GM19372 (cell line): ENCODE measurements at regions not wholly inside any gene's neighbourhood (a gene's known extent, or its start where the extent isn't known, plus 50 kb on each side); places are given as distances from the start of the nearest gene placed in this dataset.

Experiments used
- ATAC-seq: cut with Tn5 transposase; IDR thresholded peaks from one replicate; pipeline ENCODE4 v1.9.1; 2021; ENCODE audit warnings: mild to moderate bottlenecking, low read depth, moderate library complexity; ENCODE audit not compliant: unreplicated experiment

DNA sequence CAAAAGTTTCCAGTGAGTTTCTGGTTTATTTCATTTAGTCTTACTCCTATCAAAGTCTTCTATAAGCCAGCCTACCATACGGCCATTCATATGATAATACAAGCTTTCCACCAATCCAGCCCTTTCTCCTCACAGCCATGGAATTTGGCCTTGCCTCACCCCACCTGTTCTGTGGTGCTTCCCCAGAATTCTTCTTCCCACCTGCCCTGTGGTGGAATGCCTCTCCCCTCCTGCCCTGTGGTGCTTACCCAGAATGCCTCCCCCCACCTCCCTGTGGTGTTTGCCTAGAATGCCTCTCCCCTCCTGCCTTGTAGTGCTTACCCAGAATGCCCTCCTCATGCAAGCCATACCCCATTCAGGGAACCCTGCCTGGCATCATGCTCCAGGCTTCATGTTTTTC lies 90.3 kb upstream of the APC start:
- ATAC-seq: no peak

DNA sequence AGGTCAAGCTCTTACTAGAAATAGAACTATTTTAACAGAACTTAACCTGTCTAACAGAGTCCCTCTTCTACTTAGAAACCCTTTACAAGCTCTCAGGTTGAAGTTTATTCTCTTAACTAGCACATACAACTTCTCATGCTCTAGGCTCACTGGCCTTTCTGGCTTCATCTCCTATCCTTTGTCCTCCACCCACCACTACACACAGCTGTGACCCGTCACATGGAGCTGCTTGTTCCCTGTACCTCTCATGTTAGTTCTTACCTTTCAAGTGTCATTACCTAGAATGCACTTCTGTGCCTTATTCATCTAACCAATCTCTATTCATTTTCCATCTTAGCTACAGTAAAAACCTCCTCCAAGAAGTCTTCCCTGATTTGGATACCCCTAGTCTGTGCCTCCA lies 89.4 kb upstream of the APC start:
- no peak for ATAC-seq

DNA sequence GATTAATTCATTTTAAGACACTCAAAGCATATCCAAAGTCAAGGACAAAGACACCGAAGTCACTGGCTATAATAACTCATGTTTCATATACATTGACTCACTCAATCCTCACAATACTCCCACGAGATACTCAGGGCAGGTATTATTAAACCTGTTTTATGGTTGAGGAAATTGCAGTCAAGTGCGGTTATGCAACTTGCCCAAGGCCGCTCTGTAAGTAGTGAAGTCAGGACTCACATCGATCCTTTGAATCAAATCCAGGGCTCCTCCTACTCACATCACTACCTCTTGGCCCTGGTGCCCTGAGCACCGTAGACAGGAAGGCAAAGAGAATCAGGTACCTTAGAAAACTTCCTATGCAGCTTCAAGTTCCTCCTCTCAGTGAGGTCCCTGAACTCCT lies 87.8 kb upstream of the APC start:
- no peak for ATAC-seq

DNA sequence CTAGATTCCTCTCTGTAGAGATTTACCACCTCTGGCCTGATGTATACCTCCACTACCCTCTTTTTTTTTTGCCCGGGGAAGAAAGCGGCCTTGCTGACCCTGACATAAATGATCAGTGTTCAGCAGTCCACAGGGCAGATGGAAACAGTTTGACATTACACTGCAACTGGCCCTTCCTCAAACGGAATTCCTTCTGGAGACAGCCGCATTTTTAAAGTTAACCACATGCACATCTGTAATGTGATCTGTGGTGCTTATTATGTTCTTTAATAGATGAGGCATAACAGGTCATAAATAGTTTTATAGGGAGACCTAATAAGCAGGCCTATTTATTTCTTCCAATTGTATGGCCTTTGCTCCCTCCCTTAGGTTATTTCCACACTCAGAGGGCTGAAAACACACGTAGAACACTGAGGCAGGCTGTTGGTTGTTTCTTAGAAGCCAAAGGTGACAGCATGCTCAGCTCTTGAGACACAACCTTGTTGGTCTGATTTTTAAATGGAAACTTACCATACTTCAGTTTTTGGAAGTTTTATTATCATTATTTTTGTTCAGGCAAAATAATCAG lies 84.0 kb upstream of the APC start:
- ATAC-seq: no peak

DNA sequence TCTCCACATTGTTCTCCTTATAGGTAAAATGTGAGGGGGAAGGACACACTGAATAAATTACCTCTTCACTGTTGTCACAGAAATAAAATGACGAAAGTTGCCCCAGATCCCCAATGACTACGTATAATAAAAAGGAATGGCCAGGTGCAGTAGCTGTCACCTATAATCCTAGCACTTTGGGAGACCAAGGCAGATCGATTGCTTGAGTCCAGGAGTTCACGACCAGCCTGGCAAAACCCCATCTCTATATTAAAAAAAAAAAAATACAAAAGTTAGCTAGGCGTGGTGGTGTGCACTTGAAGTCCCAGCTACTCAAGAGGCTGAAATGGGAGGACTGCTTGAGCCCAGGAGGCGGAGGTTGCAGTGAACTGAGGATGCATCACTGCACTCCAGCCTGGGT lies 82.2 kb upstream of the APC start:
- no peak for ATAC-seq

DNA sequence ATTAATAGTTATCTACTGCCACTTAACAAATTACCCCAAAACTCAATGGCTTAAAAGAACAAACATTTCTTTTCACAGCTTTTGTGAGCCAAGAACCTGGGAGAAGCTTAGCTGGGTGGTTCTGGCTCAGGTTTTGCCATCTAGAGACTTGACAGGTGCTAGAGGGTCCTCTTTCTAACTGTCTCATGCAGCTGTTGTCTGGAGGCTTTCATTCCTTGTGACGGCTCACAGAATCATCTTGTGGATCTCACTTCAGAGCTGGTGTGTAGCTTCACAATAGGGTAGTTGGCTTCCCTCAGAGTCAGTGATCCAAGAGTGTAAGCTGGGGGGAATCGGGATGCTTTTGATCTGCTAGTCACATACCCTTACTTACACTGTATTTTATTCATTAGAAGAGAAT lies 81.2 kb upstream of the APC start:
- ATAC-seq: no peak

DNA sequence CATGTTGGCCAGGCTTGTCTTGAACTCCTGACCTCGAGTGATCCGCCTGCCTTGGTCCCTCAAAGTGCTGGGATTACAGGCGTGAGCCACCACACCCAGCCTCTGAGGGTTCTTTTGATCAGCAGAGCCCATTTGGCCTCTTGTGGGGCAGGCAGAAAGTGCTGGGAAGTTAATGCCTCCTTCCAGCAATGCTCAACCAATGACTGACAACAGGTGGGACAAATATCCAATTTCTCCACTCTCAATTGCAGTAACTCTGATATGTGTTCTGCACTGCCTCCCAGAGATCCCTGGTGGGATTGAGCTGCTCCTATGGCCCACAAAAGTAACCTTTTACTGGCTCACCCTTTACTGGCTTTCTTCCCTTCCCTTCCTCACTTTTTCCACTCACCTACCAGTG lies 79.9 kb upstream of the APC start:
- no peak for ATAC-seq

DNA sequence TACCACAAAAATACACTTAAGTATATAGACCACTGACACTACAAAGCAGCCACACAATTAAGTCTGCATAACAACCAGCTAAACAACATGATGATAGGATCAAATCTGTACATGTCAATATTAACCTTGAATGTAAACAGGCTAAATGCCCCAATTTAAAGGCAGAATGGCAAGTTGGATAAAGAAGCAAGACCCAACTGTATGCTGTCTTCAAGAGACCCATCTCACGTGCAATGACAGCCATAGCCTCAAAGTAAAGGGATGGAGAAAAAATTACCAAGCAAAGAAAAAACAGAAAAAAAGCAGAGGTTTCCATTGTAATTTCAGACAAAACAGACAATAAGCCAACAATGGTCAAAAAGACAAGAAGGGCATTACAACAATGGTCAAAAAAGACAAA lies 77.3 kb upstream of the APC start:
- no peak for ATAC-seq

DNA sequence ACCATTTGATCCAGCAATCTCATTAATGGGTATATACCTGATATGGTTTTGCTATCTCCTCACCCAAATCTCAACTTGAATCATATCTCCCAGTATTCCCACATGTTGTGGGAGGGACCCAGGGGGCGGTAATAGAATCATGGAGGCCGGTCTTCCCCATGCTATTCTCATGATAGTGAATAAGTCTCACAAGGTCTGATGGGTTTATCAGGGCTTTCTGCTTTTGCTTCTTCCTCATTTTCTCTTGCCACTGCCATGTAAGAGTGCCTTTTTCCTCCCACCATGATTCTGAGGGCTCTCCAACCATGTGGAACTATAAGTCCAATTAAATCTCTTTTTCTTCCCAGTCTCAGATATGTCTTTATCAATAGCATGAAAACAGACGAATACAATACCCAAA lies 74.5 kb upstream of the APC start:
- ATAC-seq: no peak

DNA sequence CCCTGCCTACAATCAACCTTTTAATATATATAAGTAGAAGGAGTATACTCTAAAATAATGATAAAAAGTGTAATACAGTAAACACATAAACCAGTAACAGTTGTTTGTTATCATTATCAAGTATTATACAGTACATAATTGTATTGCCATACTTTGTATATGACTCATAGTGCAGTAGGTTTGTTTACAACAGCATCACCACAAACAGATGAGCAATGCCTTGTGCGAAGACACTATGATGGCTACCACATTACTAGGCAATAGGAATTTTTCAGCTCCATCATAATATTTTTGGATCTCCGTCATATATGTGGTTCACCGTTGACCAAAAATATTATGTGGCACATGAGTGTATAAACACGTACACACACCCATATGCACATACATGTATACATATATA lies 69.7 kb upstream of the APC start:
- ATAC-seq: no peak

DNA sequence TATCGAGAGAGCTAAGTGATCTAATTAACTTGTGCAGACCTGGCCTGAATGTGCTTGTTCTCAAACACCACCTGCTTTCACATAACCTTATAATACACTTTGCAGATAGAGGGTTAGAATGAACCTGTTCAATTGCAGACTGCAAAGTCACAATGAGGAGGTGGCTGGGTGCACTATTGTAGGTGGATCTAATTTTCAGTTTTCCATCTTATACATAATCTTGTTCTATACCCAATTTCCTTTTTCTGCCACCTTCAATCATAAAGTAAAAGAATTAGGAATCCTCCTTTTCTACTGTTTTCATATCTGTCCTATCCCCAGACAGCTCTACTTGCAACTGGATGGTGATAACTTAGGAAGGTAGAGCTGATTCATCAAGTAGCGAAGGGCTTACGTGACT lies 68.8 kb upstream of the APC start:
- no peak for ATAC-seq

DNA sequence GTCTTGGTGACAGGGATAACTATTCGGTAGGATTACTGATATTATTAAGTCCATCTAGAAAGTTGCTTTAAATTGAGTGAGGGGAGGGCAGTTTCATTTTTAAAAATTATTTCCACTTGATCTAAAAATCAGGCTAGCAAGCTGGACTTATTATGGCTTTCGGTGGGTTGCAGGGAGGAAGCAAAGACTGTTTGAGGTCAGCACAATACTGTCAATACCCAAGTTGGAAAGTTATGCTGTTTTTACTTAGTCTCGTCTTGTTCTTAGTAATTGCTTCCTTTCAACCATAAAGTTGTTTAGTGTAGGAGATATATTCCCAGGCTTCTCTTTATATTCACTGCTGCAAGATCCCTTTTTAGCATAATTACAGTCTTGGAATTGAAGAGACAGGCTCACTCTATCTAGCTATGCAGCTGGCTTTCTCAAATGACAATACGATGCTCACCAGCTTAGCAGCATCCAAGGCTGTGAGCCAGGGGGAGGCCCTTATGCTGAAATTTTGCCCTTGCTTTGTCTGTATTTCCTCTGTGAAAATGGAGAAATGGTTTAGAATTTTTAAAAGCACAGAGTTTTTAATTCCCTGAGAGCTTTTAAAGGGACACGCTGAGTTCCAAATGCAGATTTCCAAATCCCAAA lies 68.2 kb upstream of the APC start:
- ATAC-seq: no peak

DNA sequence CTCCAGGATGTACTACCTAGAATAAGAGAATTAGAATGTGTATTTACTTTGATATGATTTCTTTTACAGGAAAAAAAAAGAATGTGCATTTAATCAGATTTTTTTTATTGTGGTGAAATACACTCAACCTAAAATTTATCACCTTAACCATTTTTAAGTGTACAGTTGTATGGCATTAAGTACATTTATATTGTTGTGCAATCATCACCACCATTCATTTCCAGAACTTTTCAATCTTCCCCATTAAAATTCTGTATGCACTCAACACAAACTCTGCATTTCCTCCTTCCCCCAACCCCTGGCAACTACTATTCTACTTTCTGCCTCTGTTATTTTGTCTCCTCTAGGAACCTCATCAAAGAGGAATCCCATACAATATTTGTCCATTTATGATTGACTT lies 66.0 kb upstream of the APC start:
- ATAC-seq: no peak

DNA sequence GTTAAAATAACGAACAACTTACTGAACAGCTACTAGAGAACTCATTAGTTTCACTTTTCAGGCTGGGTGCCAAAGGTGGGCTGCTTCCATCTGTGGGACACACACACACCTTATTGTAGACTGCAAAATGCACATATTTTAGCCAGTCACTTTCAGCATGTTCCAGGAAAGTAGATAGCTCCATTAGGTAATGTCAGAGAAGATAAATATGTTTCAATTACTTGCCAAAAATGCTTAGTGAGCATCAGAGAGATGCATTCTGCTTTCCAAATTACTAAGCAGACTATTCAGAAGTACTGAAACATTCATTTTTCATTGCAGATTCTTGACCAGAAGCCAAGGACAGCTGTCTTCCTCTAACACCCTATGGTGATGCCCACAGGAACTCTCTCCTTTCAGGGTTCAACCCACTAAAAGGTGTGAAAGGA lies 56.2 kb upstream of the APC start:
- peak; percentile 61 for ATAC-seq

DNA sequence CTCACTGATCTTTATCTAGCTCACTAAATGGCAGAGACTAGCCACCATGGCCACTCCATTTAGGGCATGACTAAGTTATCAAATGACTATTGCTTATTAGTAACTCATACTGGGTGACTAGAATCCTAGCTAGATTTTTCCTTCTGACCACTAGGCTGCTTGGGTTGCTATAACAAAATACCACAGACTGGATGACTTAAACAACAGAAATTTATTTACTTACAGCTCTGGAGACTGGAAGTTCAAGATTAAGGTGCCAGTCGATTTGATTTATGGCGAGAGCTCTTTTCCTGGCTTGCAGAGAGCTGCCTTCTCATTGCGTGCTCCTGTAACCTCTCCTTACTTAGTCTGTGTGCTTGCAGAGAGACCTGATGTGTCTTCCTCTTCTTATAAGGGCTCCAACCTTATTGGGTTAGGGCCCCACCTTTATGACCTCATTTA lies 55.0 kb upstream of the APC start:
- no peak for ATAC-seq

DNA sequence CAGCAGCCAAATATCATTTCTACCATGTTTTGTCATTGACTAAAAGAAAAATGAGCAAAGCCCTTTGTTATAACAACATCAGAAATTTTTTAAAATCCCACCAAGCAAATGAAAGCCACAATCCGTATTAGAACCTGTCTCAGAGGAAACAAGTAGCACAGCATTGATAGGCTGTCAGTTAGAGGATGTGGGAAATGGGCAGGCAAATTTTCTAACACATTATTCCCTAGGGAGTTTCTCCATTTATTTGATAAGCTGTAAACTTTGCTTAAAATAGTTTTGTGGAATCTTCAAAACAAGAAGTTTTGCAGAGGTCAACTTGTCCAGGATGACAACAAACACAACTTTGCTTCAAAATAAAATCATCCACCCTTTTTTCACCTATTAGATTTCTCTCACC lies 53.6 kb upstream of the APC start:
- ATAC-seq: no peak

DNA sequence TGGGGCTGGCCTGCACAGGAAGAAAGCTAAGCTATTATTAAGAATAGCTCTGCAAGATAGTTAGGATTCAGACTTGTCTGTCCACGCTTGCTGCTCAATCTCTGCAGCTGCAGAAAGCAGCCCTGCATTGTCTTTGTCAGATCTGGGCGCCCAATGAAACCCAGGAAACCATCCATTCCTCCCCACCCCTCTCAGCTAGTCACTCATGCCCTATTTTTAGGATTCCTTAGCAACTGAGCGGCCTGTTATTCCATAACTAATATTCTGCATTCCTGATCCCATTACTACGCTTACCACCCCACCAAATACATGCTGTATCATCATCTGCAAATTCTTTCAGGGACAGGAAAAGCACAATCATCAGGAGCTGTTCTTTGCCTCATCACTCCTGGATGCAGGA lies 52.9 kb upstream of the APC start:
- no peak for ATAC-seq

DNA sequence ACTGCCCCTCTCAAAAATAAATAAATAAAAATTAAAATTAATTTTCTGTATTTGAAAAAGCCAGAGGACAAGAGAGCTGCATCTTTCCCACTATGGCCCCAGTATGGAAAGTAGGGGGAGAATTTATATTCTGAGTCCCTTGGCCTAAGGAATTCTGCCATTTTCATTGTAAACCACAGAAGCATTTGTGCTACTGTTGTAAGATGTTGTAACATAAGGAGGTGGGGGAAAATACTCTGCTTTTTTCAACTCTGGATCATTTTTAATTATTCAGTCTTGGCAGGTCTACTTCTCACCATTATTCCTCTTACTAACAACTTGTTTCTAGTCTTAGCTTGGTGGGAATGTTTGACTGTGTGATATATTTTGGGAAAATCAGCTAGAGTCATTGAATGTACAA lies 52.3 kb upstream of the APC start:
- no peak for ATAC-seq

DNA sequence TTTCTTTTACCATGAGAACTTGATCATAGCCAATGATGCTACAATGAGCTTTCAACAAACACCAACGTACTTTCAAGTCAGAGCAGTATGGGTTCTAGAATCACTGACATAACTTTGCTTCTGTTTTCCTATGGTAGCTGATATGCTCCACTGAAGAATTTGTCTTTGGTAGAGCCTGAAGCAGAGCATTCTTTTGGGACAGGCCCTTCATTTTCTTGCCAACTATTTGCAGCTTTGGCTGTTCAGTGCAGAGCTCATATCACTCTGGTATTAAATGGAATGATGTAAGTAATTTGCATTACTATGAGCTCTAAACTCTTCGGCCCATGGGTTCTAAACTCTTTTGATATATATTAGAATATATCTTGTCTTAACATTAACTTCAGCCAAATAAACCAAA lies 51.8 kb upstream of the APC start:
- no peak for ATAC-seq

DNA sequence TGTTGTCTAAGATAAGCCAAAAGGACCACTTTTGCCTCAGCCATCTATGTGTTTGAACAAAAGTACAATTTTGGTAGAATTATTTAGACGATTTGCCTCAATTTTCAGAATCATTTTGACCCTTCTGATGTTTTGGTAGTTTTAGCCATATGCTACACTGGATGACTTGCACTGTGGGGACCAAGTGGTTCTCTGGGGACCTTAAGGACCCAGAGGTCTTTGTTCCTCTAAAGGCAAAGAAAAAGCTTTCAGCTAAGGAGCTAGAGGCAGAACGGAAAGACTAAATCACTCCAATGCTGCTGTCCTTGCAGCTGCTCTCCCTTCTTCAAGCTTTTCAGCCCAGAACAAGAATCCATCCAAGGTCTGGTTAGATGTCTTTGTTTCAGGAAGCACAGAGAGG lies 51.0 kb upstream of the APC start:
- ATAC-seq: no peak

DNA sequence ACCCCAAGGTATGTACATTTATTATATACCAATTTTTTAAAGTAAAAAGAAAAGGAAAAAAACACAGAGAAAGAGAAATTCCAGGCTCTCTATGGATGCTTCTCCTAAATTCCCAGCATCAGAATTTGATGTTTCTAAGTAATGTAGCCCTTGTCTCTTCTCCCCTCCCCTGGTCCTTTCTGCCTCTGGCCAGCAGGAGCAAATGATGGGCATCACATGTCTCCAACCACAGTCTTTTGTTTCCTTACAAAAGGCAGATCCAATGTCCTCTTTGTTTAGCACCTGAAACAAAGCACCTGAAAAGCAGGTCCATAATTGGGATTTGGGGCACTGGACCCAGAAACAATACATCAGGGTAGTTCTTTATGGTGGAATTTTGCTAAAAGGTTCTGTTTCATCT lies 50.4 kb upstream of the APC start:
- ATAC-seq: no peak
